GM12865 (cell line): ENCODE measurements at regions not wholly inside any gene's neighbourhood (a gene's known extent, or its start where the extent isn't known, plus 50 kb on each side); places are given as distances from the start of the nearest gene placed in this dataset.

Experiments
- DNase-seq: peaks from one replicate; pipeline ENCODE4 v3.0.0; 2010; ENCODE audit warnings: low read depth
- H3K4me3 ChIP-seq: 2 replicates; pipeline ENCODE4 v1.5.1; 2011; ENCODE audit warnings: mild to moderate bottlenecking, low read depth, low read length, control low read depth
- CTCF ChIP-seq: IDR thresholded peaks from 2 replicates; pipeline ENCODE4 v1.5.1; 2011; ENCODE audit warnings: low read length, control low read depth, low read depth, inconsistent platforms; ENCODE audit not compliant: insufficient read depth; ENCODE audit errors: missing control alignments

DNA sequence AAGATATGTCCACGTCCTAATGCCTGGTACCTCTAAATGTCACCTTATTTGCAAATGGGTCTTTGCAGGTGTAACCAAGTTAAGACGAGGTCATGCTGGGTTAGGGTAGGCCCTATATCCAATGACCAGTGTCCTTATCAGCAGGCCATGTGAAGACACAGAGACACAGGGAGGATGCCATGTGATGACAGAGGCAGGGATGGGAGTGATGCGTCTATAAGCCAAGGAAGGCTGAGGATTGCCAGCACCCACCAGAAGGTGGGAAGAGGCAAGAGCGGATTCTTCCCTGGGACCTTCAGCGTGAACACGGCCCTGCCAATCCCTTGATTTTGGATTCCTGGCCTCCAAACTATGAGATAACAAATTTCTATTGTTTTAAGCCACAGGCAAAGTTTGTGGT lies 123.4 kb upstream of the CXCL14 start:
- no peak for TF ChIP-seq CTCF
- DNase-seq: no peak
- no peak overlapping the region for H3K4me3 ChIP-seq

- H3K4me3 ChIP-seq: no peak overlapping the region
- no peak for DNase-seq
- no peak for TF ChIP-seq CTCF
Measured at GRCh38 chr5:135700731-135701130, 121.9 kb upstream of the CXCL14 start.

DNA sequence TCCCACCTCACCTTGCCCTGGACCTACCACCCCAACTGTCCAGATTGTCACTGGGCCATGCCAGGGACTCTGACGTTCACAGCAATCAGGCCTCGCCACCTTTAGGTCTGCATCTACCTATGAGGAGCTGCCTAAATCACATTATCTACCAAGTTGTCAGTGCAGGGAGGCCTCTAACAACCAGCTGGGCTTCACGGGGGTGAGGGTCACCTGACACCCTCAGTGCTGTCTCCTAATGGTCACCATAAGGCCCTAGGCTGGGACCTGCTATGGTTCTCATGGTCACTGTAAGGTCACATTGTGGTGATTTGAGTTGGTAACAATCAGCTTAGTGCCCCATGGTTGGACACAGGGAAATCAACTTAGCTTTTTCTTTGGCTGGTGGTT lies 119.2 kb upstream of the CXCL14 start:
- H3K4me3 ChIP-seq: no peak overlapping the region
- TF ChIP-seq CTCF: no peak
- DNase-seq: no peak

GRCh38 chr5:135697251-135697958 lies 118.6 kb upstream of the CXCL14 start:
- no peak for TF ChIP-seq CTCF
- H3K4me3 ChIP-seq: no peak overlapping the region
- no peak for DNase-seq

DNA sequence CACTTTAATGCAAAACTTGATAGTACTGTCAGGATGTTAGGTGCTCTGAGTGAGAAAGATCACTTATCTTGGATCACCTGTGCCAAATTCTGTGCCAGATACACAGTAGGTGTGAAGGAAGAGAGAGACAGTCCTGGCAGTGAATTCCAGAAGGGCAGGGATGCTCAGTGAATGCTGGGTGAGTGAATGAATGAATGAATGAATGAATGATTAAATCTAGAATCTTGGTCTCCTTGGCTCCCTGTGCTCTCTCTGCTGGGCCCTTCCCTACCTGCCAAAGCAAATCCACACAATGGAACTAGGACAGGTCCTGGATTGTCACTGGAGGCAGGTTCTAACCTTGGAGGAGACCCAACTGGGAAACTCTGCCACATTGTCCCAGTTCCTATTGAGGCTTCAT lies 117.5 kb upstream of the CXCL14 start:
- no peak for TF ChIP-seq CTCF
- no peak for DNase-seq
- no peak overlapping the region for H3K4me3 ChIP-seq

- DNase-seq: no peak
- no peak for TF ChIP-seq CTCF
- no peak overlapping the region for H3K4me3 ChIP-seq
Measured at GRCh38 chr5:135695656-135696313, 117.0 kb upstream of the CXCL14 start.

- no peak for DNase-seq
- H3K4me3 ChIP-seq: no peak overlapping the region
- no peak for TF ChIP-seq CTCF
Measured at GRCh38 chr5:135694906-135695305, 116.1 kb upstream of the CXCL14 start.
